ENCODE measurements at regions not wholly inside any gene's neighbourhood (a gene's known extent, or its start where the extent isn't known, plus 50 kb on each side); places are given as distances from the start of the nearest gene placed in this dataset.
A peak's percentile ranks its signal among the peaks of the same experiment; 100 is the strongest.

DNA sequence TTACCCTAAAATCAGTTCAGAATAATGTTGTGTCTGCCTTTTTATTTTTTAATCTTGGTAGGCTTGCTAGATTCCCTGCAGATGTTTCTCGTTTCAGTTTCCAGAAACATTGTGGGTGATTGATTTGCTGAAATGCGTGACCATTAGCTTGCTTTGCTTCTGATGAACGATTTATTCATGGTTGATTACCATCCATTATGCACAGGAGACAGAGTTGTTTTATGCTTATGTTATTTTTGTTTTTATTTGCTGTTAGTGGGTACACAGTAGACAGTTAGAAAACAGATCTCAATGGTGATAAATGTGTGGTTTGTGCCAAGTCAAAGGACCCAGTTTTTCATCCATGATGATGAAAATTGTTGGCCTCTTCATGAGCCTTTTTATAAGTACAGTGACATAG, 455.6 kb upstream of the BOD1L1 start:
- no peaks in the 10 kb centered on the region for H3K27me3 ChIP-seq (ENCODE audit: control insufficient read depth, insufficient read depth, low read length)
- no peak overlapping the region for H3K27ac ChIP-seq (ENCODE audit: low read length)
- no peaks in the 10 kb centered on the region for H3K36me3 ChIP-seq (ENCODE audit: control insufficient read depth, insufficient read depth, low read length)
- WGBS (ENCODE audit: insufficient coverage, low lambda C conversion rate): no CpG with 5 or more reads among the region's 3 CpGs
- no peak overlapping the region for H3K4me3 ChIP-seq (ENCODE audit: low read length)
- DNase-seq: no peak
- H3K9me3 ChIP-seq (ENCODE audit: control insufficient read depth, low read depth, low read length): no peaks in the 10 kb centered on the region
- H3K4me1 ChIP-seq (ENCODE audit: control insufficient read depth, insufficient read depth, low read length): no peaks in the 10 kb centered on the region

DNA sequence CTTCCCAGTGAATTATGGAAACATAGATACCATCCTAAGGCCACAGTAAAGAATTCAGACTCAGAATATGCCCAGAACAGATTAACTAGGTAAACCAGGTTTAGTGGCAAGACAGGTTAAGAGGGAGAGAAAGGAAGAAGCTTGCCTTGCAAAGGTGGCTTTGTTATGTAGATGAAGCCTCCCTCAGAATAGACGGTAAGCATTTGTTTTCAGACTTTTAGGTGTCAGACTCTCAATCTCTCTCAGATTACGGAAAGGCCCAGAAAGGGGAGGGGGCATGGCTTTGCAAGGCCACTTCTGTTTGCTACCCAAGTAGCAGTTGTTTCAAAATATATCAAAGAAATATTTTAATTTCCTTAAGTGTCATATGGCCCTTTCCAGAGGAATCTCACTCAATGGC, 457.1 kb upstream of the BOD1L1 start:
- no peak overlapping the region for H3K27ac ChIP-seq (ENCODE audit: low read length)
- no peaks in the 10 kb centered on the region for H3K9me3 ChIP-seq (ENCODE audit: control insufficient read depth, low read depth, low read length)
- H3K36me3 ChIP-seq (ENCODE audit: control insufficient read depth, insufficient read depth, low read length): no peaks in the 10 kb centered on the region
- DNase-seq: no peak
- no peaks in the 10 kb centered on the region for H3K4me1 ChIP-seq (ENCODE audit: control insufficient read depth, insufficient read depth, low read length)
- no CpG with 5 or more reads among the region's 2 CpGs for WGBS (ENCODE audit: insufficient coverage, low lambda C conversion rate)
- H3K4me3 ChIP-seq (ENCODE audit: low read length): no peak overlapping the region
- H3K27me3 ChIP-seq (ENCODE audit: control insufficient read depth, insufficient read depth, low read length): no peaks in the 10 kb centered on the region

DNA sequence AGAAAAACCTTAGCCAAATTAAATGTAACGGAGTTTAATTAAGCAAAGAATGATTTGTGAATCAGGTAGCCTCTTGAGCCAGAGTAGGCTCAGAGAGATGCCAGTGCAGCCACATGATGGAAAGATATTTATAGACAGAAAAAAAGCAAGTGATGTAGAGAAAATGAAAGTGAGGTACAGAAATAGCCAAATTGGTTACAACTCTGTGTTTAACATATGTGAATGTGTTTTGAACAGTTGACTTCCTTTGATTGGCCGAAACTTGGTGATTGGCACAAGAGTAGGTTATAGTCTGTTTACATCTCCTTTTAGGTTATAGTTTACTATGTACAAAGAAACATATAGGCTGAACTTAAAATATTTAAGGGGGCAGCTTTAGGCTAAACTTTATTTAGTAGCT, 459.9 kb upstream of the BOD1L1 start:
- H3K4me1 ChIP-seq (ENCODE audit: control insufficient read depth, insufficient read depth, low read length): no peaks in the 10 kb centered on the region
- no peaks in the 10 kb centered on the region for H3K27me3 ChIP-seq (ENCODE audit: control insufficient read depth, insufficient read depth, low read length)
- no peak for DNase-seq
- WGBS (ENCODE audit: insufficient coverage, low lambda C conversion rate): 100% methylated on average over 2 of the region's 2 CpGs
- no peaks in the 10 kb centered on the region for H3K9me3 ChIP-seq (ENCODE audit: control insufficient read depth, low read depth, low read length)
- no peaks in the 10 kb centered on the region for H3K36me3 ChIP-seq (ENCODE audit: control insufficient read depth, insufficient read depth, low read length)
- H3K27ac ChIP-seq (ENCODE audit: low read length): no peak overlapping the region
- H3K4me3 ChIP-seq (ENCODE audit: low read length): no peak overlapping the region

DNA sequence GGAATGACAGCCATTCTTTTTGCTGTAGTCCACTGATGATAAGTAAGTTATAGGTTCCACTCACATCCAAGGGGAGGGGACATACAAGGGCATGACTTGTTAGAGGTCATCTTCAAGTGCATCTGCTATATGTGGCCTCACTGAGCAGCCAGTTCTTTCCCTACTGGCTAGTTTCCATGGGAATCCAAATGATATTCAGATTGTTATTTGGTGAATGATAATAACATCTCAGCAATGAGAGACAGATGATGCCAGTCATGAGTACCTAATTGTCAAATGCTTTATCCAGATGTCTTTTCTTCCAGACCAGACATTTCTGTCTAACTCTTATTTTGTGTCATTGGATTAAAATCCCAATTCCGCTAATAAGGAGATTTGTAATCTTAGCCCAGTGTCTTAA, 460.4 kb upstream of the BOD1L1 start:
- DNase-seq: no peak
- H3K27ac ChIP-seq (ENCODE audit: low read length): no peak overlapping the region
- no peaks in the 10 kb centered on the region for H3K27me3 ChIP-seq (ENCODE audit: control insufficient read depth, insufficient read depth, low read length)
- H3K4me3 ChIP-seq (ENCODE audit: low read length): no peak overlapping the region
- WGBS (ENCODE audit: insufficient coverage, low lambda C conversion rate): 100% methylated on average over 1 of the region's 1 CpG
- no peaks in the 10 kb centered on the region for H3K36me3 ChIP-seq (ENCODE audit: control insufficient read depth, insufficient read depth, low read length)
- H3K9me3 ChIP-seq (ENCODE audit: control insufficient read depth, low read depth, low read length): no peaks in the 10 kb centered on the region
- no peaks in the 10 kb centered on the region for H3K4me1 ChIP-seq (ENCODE audit: control insufficient read depth, insufficient read depth, low read length)

DNA sequence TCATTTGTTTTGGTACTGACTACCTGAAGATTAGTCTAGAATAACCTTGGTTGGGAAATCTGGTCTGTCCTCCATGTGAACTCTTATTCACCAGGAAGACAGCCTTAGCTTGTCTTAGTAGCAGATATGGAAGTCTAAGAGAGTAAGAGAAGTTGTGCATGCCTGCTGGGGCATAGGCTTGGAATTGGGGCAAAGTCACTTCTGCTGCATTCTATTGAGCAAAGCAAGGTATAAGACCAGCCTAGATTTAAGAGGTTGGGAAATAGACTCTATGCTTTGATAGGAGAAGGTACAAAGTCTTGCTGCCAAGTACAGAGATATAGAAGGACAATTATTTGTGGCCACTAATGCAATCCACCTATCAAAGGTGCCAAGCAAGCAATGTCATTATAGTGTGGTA, 464.0 kb upstream of the BOD1L1 start:
- Histone ChIP-seq H3K9me3 (ENCODE audit: control insufficient read depth, low read depth, low read length) (no peaks in the 10 kb centered on the region), H3K4me3 (ENCODE audit: low read length) (no peak overlapping the region), H3K27ac (ENCODE audit: low read length) (no peak overlapping the region), H3K36me3 (ENCODE audit: control insufficient read depth, insufficient read depth, low read length) (no peaks in the 10 kb centered on the region), H3K4me1 (ENCODE audit: control insufficient read depth, insufficient read depth, low read length) (no peaks in the 10 kb centered on the region), H3K27me3 (ENCODE audit: control insufficient read depth, insufficient read depth, low read length) (no peaks in the 10 kb centered on the region)
- DNase-seq: peak; percentile 53 to 62

DNA sequence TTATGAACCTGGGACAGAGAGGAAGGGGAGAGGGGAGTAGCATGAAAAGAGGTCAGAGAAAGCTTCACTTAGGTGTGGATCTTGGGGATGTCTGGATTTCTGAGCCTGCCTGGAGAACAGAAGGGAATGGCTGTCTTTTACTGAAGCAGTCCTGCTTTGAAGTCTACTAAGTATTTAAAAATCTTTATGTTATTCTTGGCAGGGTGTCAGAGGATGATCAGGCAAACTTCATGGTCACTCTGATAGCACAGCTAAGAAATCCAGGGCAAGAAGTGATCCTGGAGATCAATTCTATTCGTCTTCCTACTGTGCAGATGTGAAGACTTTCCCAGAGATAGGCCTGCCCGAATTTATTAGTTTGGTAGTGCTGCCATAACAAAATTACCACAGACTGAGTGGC, 464.4 kb upstream of the BOD1L1 start:
- H3K4me1 ChIP-seq (ENCODE audit: control insufficient read depth, insufficient read depth, low read length): no peaks in the 10 kb centered on the region
- no peak for DNase-seq
- WGBS (ENCODE audit: insufficient coverage, low lambda C conversion rate): no CpG with 5 or more reads among the region's 2 CpGs

DNA sequence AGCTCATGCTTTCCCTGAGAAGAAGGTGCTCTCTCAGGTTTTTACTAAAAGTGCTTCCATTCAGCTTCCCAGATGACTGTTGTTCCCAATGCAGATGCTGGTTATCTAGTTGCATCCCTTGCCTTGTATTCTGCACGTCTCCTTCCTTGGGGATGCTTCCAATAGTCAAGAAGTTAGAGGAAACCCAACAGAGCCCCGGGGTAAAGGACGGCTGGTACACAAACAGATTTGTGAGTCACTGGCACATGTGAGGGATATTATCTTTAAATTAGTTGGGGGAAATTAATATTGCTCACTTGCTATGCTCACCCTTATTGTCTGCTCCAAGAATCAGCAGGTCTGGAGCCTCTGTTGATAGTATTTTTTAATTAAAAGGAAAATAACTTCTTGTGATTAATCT, 465.2 kb upstream of the BOD1L1 start:
- no CpG with 5 or more reads among the region's 3 CpGs for WGBS (ENCODE audit: insufficient coverage, low lambda C conversion rate)
- Histone ChIP-seq H3K27me3 (ENCODE audit: control insufficient read depth, insufficient read depth, low read length) (no peaks in the 10 kb centered on the region), H3K4me3 (ENCODE audit: low read length) (no peak overlapping the region), H3K9me3 (ENCODE audit: control insufficient read depth, low read depth, low read length) (no peaks in the 10 kb centered on the region), H3K27ac (ENCODE audit: low read length) (no peak overlapping the region), H3K36me3 (ENCODE audit: control insufficient read depth, insufficient read depth, low read length) (no peaks in the 10 kb centered on the region), H3K4me1 (ENCODE audit: control insufficient read depth, insufficient read depth, low read length) (no peaks in the 10 kb centered on the region)
- no peak for DNase-seq

More for the DNA sequence above, 464.4 kb upstream of the BOD1L1 start:
- Histone ChIP-seq H3K9me3 (ENCODE audit: control insufficient read depth, low read depth, low read length) (no peaks in the 10 kb centered on the region), H3K36me3 (ENCODE audit: control insufficient read depth, insufficient read depth, low read length) (no peaks in the 10 kb centered on the region), H3K27me3 (ENCODE audit: control insufficient read depth, insufficient read depth, low read length) (no peaks in the 10 kb centered on the region), H3K27ac (ENCODE audit: low read length) (no peak overlapping the region), H3K4me3 (ENCODE audit: low read length) (no peak overlapping the region)

DNA sequence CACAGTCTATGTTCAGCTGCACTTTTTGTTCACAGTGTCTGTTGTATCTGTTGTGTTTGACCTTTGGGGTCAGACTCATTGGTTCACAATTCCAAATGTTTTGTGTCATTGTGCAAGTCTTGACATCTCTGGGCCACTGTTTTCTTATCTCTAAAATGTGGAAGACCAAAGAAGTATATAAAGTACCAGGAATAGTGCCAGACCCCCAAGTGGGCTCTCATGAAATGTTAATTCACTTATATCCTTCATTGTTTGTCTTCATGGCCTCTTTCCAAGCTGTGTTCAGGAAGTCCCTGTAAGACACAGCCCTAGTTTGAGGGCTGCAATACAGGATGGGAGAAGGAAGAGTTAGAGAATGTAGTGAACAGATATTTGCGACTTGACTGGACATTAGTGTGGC, 468.3 kb upstream of the BOD1L1 start:
- no peaks in the 10 kb centered on the region for H3K9me3 ChIP-seq (ENCODE audit: control insufficient read depth, low read depth, low read length)
- no peak overlapping the region for H3K4me3 ChIP-seq (ENCODE audit: low read length)
- H3K36me3 ChIP-seq (ENCODE audit: control insufficient read depth, insufficient read depth, low read length): no peaks in the 10 kb centered on the region
- no peak for DNase-seq
- H3K4me1 ChIP-seq (ENCODE audit: control insufficient read depth, insufficient read depth, low read length): no peaks in the 10 kb centered on the region
- no peak overlapping the region for H3K27ac ChIP-seq (ENCODE audit: low read length)
- WGBS (ENCODE audit: insufficient coverage, low lambda C conversion rate): 100% methylated on average over 1 of the region's 1 CpG
- no peaks in the 10 kb centered on the region for H3K27me3 ChIP-seq (ENCODE audit: control insufficient read depth, insufficient read depth, low read length)

DNA sequence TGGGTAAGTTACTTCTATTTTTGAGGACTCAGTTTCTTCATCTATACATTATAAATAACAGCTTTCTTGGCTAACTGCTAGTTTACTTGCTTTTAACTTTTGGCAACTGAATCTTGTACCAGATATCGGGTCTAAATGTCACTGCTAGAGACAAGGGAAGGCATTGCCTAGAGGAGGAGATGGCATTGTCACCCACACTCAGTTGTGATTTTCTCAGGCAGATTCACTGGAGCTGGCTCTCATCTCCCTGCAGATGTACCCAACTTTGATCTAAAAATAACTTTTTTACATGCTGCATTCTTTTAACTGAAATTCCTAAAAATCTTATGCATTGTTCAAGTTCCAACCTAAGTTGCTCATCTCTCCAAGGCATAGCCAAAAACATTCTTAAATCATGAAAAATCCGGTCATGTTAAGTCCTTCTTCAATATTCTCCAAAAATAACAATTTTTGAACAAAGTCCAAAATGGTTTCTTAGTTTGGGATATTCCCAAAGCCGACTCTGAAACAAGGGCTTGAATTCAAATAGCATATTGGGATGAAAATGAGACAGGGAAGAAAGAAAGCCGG, 469.0 kb upstream of the BOD1L1 start:
- 90% methylated on average over 2 of the region's 4 CpGs for WGBS (ENCODE audit: insufficient coverage, low lambda C conversion rate)
- H3K4me3 ChIP-seq (ENCODE audit: low read length): no peak overlapping the region
- H3K27me3 ChIP-seq (ENCODE audit: control insufficient read depth, insufficient read depth, low read length): no peaks in the 10 kb centered on the region
- H3K27ac ChIP-seq (ENCODE audit: low read length): no peak overlapping the region
- DNase-seq: no peak
- no peaks in the 10 kb centered on the region for H3K4me1 ChIP-seq (ENCODE audit: control insufficient read depth, insufficient read depth, low read length)
- no peaks in the 10 kb centered on the region for H3K36me3 ChIP-seq (ENCODE audit: control insufficient read depth, insufficient read depth, low read length)
- no peaks in the 10 kb centered on the region for H3K9me3 ChIP-seq (ENCODE audit: control insufficient read depth, low read depth, low read length)

DNA sequence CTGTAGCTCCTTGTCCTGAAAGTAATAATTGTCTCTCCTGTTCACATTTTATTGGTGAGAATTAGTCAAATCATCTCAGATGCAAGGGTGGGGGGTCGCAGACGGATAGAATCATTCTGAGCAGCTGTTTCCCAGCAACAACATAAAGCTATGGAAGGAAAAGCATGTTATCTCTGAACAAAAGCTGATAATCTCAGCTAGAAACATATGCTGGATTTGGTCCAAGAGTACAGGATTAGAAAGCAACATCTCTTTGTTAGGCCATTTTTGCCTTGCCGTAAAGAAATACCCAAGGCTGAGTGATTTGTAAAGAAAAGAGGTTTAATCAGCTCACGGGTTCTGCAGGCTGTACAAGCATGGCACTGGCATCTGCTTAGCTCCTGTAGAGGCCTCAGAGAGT, 472.8 kb upstream of the BOD1L1 start:
- DNase-seq: peak in 1 of 2 donors; percentile 3
- Histone ChIP-seq H3K4me3 (ENCODE audit: low read length) (no peak overlapping the region), H3K27me3 (ENCODE audit: control insufficient read depth, insufficient read depth, low read length) (no peaks in the 10 kb centered on the region), H3K27ac (ENCODE audit: low read length) (no peak overlapping the region), H3K36me3 (ENCODE audit: control insufficient read depth, insufficient read depth, low read length) (no peaks in the 10 kb centered on the region), H3K9me3 (ENCODE audit: control insufficient read depth, low read depth, low read length) (no peaks in the 10 kb centered on the region), H3K4me1 (ENCODE audit: control insufficient read depth, insufficient read depth, low read length) (no peaks in the 10 kb centered on the region)
- no CpG with 5 or more reads among the region's 4 CpGs for WGBS (ENCODE audit: insufficient coverage, low lambda C conversion rate)

DNA sequence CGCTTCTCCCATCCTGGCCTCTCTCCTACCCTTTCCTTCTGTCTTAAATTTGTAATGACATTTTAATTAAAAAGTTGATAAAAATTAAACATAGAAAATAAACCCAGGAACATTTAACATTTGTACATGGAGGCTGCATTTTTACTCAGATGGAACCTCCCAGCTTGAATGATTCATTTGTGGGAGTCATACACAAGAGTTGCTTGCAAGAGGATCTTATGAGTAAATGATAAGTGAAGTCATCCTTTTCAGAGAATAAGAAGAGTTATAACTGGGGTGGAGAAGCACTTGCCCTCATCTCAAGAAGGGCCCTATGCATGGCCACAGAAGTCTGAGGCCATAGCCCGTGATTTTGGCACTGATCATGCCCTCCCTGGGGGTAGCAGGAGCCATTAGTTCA, 482.9 kb upstream of the BOD1L1 start:
- no peaks in the 10 kb centered on the region for H3K36me3 ChIP-seq (ENCODE audit: control insufficient read depth, insufficient read depth, low read length)
- H3K27ac ChIP-seq (ENCODE audit: low read length): no peak overlapping the region
- no peak overlapping the region for H3K4me3 ChIP-seq (ENCODE audit: low read length)
- no peaks in the 10 kb centered on the region for H3K4me1 ChIP-seq (ENCODE audit: control insufficient read depth, insufficient read depth, low read length)
- DNase-seq: no peak
- no peaks in the 10 kb centered on the region for H3K27me3 ChIP-seq (ENCODE audit: control insufficient read depth, insufficient read depth, low read length)
- 89% methylated on average over 1 of the region's 2 CpGs for WGBS (ENCODE audit: insufficient coverage, low lambda C conversion rate)
- H3K9me3 ChIP-seq (ENCODE audit: control insufficient read depth, low read depth, low read length): no peaks in the 10 kb centered on the region
